HG03135 (cell line): ENCODE measurements at regions not wholly inside any gene's neighbourhood (a gene's known extent, or its start where the extent isn't known, plus 50 kb on each side); places are given as distances from the start of the nearest gene placed in this dataset.

Experiments used
- ATAC-seq: cut with Tn5 transposase; IDR thresholded peaks from one replicate; pipeline ENCODE4 v1.9.1; 2021; ENCODE audit warnings: mild to moderate bottlenecking, moderate library complexity; ENCODE audit not compliant: unreplicated experiment

DNA sequence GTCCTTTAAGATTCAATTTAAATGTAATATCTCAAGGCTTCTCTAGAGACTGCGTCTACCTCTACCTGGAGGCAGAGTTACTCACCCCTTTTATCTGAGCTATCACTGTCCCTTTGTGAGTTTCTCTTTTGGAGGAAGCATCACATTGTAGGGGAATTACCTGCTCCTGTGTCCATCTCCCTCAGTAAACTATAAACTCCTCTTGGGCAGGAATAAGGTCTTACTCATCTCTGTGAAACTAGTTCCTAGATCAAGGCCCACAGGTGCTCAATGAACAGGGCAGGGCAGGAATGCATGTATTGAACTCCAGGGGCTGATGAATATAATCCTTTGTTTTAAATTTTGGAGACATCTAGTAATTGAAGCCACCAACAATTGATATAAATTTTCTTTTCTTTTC lies 139.8 kb upstream of the ERCC6L2 start:
- no peak for ATAC-seq

DNA sequence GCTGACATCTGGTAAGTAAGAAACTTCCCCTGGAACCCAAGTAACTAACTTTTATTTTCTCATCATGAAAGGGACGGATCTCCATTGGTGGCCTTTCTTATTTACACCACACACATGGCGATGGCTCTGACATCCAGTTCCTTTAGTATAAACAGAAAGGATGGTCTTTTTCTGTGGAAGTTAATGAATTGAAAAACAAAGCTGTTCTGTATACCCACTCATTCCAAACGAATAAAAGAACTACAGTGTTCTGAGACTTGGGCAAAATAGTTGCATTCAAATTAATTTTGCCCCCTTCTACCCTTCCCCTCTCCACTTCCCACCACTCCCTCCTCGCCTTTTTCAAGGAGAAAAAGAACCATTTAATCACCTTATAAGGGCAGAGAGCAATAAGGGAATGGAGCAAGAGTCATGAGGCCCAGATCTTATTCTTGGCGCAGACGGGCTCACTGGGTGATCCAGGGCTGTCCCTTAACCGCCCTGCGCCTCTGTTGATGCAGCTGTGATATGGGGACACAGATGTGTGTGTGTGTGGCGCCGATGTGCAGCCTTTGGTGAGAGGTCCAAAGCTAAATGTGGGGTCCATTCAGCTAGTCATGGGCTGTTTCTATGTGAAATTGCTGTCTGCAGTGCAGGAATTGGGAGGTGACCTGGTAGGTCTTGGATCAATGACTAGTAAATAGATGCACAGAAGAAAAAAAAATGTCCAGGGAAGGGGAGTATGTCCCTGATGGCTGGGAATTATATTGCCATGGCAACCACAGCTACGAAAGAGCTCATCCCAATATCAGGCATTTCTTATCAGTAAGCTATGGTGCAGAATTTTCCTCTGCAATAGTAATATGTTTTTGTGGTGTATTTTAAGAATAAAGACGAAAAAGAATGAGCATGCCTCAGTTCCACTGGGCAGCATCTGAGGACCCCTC lies 141.5 kb upstream of the ERCC6L2 start:
- ATAC-seq = no peak

DNA sequence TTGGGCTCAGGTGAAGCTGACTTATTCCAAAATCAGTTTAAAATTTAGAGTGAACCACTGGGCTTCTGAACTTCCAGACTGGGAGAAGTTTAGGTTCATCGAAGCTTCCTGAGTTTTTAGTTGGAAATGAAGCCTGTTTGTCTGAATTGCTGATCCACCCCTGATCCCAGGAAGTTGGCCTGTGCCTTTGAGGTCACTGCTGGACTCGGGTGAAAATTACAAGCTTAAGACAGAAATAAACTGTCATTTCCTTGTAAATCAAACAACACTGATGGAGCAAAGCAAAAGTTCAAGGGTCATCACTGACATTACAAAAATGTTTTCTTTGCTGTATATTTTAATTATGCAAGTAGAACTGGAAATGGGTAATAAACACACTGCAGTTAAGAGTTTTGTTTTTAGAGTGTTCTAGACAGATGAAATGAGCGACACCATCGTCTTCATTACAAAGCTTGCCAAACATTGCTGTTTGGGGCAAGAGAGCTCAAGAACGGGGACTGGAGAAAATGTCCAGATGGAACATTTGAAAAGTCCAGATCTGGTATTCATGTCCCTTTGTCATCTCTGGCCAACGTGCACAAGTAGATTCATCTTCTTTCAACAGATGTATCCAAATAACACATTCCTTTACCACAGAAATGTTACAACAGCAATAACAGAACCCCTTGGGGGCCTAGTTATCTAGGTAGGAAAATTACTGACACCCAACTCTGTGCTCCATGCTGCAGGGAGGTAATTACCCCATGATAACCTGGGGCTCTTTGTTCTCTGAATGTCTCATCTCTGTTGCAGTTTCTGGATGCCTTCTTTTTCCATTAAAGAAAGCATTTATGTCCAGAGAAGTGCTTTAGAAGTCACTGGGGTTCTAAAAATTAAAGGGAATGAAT lies 142.4 kb upstream of the ERCC6L2 start:
- ATAC-seq = no peak

DNA sequence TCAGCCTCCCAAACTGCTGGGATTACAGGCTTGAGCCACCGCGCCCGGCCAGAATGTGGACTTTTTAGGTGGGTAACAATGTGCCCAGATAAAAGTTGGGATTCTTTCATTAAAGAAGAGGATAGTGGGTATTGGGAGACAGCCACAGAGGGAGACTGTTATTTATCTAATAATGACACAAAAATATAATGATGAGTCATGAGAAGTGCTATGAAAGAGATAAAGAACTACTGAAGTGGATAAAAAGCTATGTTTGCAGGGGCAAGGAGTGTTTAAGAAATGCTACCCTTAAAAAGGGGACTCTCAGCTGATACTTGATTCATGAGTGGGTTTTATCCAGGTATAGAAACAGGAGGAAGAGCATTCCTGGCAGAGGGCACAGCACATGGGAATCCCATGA lies 143.6 kb upstream of the ERCC6L2 start:
- ATAC-seq = no peak

DNA sequence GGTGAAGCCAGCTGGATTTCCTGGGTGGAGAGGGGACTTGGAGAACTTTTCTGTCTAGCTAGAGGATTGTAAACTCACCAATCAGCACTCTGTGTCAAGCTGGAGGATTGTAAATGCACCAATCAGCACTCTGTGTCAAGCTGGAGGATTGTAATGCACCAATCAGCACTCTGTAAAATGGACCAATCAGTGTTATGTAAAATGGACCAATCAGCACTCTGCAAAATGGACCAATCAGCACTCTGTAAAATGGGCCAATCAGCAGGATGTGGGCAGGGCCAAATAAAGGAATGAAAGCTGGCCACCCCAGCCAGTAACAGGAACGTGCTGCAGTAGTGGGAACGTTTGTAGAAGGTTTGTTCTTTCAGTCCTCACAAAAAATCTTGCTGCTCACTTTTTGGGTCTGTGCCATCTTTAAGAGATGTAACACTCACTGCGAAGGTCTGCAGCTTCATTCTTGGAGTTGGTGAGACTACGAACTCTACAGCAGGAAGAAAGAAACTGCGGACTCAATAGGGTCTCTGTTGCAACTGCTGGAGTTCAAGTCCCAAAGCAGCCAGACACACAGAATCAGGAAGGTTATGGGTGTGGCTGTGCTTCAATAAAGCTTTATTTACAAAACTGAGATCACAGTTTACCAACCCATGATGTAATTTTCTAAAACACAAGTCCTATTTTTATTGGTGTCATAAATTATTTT lies 145.7 kb upstream of the ERCC6L2 start:
- ATAC-seq = no peak

DNA sequence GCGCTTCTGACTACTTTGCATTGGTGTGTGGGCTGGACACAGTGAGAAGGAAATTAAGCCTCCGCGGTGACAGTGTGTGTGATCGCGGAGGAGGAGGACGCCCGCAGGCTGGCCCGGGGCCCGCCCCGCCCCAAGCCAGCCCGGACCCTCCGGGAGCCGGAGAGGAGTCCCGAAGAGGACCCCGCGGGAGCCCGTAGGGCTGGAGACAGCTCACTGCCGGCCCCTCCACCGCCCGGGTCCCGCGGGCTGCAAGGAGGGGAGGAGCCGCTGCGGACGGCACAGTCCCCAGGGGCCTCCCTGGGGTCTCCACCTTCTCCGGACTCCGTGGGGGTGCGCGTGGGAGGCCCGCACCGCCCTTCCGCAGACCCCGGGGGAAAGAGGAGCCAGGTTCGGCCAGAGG lies 146.4 kb upstream of the ERCC6L2 start:
- ATAC-seq = no peak

DNA sequence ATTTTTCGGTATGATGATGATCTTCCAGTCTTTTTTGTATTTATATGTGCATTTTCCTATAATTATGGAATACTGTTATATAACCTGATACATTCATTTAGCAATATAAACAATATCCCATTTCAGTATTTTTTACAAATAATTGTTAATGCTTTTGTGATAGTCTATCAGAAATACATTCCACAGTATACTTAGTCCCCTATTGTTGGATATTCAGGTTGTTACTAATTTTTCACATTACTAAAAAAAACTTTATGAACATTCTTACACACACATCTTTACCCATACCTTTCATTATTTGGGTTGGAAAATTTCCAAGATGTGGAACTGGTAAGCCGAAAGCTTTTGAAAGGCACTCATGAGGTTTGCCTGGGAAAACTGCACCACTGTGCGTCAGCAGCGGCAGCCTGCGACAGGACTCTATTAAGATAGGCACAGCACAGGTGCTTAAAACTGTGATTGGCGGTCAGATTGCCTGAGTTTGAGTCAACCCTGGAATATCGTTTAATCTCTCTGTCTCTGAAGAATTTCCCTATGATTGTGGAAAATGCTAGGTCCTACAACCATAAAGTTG lies 147.5 kb upstream of the ERCC6L2 start:
- no peak for ATAC-seq

DNA sequence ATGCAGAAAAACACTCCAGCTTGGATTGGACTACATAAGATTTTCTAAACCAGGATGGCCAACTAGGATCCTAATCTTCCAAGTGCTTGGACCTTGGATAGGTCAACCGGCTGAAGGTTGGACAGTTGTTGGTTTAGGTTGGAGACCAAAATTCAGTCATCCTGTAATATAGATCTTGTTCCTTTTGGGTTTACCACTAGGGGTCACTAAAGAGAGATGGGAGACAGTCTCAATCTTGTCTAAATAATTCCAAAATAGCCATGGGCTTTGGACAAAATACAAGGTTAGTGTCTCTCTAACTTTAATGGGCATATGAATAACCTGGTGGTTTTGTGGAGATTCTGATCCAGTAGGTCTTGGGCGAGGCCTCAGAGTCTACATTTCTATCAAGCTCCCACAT lies 148.7 kb upstream of the ERCC6L2 start:
- no peak for ATAC-seq

DNA sequence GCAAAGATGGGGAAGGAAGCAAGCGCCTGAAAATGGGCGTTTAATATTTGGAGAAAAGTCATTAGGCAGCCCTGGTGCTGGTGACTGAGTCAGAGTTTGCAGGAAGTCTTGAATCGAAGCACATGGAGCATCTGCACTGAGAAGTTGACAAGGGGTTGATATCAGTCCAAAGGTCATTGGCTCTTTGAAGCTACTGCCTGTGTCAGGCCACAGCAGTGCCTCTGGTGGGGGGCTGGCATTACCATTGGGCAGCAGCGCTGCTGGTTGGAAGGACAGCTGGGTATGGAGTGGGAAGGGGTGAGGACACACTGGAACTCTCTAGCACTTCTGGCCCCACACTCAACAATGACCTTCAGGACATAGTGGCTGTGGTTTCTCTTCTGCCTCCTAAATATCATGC lies 150.4 kb upstream of the ERCC6L2 start:
- ATAC-seq = no peak

DNA sequence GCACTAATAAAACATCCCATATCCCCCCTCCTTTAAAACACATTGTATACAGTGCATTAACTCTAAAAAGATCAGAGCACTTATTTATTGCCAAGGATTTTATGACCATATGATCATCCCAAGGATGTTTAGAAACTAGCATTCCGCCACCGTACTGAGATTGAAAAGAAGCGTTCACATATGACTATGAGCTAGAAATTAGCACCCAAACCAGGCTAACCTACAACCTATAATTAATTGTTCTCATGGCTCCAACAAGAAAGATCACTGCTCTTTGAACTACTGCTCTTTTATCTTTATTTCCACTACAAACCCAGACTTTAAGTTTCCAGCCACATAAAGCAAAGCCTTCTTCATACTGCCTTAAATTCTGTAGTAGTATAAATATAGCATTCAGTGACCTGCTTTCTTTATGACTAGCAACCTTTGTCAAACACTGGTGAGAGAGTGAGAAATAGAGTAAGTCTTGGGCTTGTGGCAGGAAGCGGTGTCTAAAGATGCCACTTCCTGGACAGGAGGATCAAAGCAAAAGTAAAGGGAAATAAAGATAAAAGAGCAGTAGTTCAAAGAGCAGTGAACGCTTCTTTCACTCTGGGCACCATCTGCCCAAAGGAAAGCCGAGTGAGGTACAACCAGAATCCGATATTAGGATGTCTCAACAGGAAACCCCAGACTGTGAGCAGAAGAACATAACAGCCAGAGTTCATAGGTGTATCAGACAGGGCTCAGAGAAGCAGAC lies 151.1 kb upstream of the ERCC6L2 start:
- peak; percentile 95 for ATAC-seq

DNA sequence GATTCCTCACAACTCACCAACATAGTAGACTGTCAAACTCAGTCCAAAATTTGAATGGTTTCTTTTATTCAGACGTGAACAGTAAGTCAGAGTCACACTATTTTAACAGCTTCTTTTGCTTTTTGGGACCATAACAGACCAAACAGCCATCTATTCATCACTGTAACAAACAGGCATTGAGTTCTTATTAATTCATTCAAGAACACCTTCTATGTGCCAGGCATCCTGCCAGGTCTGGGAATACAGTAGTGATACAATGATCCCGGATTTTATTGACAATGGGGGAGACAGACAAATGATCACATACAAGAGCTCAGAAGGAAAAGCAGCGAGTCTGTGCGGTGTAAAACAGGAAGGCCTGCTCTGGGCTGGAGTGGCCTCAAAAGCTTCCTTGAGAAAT lies 153.3 kb upstream of the ERCC6L2 start:
- ATAC-seq = no peak

DNA sequence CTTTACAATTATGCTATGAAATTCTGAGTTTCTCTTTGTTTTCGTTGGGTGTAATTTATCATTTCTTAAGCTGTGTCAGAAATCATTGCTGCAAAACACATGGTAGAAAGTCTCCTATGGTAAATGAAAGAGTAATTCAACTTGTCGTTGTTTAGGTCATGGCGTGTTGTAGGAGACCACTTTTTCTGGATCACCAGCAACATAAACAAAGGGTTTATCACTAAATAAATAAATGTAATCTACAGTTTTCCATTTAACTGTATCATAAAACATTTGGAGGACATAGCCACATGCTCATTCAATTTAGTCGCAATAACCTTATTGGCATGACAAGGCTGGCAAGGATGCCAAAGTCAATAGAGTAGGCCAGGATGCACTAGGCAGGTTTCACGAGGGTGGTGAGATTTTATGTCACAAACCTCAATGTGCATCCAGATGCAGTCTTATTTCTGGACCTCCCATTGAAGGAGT lies 154.4 kb upstream of the ERCC6L2 start:
- no peak for ATAC-seq

DNA sequence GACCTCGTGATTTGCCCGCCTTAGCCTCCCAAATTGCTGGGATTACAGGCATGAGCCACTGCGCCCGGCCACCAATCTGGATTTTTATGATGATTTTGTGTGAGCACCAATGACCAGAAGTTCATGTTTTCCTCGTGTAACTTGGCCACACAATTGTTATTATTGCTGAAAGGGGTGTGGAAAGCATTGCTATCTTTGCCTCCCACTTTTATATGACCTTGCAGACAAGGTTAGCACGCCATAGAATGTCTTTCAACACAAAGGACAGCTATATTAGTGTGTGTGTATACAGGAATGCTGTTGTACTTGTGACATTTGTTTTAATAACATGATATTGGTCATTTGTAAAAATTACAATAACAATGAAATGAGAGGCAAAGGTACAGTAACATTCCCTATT lies 155.0 kb upstream of the ERCC6L2 start:
- no peak for ATAC-seq

DNA sequence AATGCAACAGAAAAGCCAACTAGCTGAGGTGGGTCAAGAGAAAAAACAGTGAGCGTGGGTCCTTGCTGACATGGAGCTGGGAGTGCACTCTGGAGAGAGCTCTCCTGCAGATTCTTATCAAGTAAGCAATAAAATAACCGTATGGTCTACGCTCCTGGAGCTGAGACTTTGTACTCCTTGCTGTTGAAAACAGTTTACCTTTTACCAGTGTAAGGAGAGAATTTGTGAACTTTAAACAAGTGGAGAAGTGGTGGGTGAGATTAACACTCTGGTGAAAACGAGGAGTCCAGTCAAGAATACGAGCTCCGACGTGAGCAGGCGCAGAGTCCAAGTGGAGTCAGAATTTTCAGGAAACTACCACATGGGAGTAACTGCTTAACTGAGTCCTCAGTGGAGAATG lies 156.1 kb upstream of the ERCC6L2 start:
- no peak for ATAC-seq

DNA sequence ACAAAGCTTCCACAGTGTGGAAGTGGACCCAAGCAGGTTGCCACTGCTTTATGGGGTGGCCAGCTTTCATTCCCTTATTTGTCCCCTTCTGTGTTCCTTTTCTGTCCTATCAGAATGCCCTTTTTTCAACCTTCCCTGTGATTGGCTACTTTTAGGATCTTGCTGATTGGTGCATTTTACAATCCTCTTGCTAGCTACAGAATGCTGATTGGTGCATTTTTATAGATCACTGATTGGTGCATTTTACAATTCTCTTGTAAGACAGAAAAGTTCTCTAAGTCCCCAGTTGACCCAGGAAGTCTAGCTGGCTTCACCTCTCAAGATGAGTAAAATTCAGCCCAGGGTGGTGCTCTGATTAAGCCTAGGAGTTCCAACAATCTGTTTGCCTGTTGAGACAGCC lies 157.2 kb upstream of the ERCC6L2 start:
- ATAC-seq = no peak

DNA sequence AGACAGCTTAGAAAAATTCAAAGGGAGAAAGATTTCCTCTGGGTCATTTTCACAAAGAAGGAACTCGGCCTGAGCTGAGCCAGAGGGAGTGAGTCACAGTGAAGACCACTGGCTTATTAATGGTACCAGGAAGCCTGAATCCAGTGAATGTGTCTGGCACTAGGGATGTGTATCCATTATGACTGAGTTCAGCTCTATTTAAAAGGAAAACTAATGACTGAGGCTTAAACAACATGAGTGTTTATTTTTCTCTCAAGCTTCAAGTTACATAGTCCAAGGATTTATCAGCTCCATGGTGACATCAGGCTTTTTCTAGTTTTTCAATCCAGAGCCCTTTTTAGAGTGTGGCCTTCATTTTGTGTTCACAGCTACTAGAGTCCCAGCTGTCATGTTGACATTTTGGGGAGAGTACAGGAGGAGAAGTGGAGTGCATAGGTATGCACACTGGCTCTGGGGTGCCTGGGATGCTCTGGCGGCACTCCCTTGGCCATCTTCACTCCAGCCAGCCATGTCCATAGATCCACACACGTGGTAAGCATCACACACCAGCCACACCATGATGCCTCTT lies 159.5 kb upstream of the ERCC6L2 start:
- ATAC-seq = no peak

DNA sequence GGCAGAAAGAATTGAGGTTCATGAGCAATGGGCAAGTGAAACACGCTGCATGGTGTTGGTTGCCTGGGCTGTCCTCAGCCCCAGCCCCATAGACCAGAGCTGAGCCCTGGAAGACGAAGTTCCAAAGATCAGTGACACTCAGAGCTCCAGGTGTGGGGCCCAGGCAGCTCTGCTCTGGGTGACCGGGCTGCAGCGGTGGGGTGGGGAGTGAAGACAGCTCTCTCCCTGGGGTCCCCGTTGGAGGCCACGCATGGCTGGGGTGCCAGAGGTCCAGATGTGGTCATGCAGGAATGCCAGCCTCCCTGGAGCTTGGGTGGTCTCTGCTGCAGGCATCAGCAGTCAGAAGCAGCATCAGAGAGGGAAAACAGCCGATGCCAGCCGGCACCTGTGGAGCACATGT lies 165.0 kb upstream of the ERCC6L2 start:
- no peak for ATAC-seq

DNA sequence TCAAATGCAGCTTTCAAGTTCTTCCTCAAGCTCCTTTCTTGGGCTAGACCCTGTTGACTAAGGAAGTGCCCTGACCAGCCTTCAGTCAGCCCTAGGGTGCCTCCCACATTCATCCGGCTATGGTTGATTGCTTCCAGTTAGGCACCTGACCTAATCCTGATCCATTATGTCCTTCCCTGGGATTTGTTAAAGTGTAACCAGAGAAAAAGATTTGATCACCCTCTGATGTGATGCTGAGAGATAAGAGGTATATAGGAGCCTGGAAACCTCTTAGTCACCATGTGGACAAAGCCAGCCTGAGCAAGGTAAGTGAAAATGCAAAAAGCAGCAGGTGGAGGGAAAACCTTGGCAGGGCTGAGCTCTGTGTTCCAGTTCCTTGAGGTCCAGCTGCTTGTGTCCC lies 178.8 kb upstream of the ERCC6L2 start:
- ATAC-seq = no peak

DNA sequence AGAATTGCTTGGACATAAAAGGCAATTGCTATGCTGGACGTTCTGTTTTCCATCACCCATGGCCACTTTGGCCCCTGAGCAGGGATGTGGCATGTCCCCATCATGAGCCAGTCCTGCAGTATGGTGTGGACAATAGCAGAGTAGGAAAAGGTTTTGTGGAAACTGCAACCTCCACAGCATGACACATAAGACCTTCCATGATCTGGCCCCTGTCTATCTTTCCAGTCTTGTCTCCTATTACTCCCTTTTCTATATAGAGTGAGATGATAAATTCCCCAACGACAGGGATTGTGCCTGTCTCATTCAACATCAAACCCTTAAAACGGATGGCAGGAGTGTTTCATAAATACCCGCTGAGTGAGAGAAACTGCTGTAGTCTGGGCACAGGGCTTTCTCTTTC lies 174.7 kb upstream of the PTCH1 start:
- ATAC-seq = no peak

DNA sequence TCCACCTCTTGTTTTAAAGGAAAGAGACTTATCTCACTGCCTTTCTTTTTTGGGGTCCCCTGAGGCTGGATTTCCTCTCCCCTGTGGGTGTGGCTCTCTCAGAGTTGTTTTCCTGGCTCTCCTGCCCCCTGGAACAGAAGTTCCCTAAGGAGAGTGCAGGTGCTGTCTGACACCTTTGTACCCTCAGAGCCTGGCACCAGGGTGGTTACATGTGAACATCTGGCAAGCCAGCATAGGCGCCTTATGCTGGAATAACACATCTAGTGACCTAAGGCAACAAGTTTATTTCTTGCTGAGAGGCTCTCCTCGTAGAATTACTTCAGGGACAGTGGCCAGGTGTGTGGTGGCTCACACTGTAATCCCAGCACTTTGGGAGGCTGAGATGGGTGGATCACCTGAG lies 172.9 kb upstream of the PTCH1 start:
- ATAC-seq = no peak
